Suprapubic skin (tissue), 4 donors: ENCODE measurements at regions not wholly inside any gene's neighbourhood (a gene's known extent, or its start where the extent isn't known, plus 50 kb on each side); places are given as distances from the start of the nearest gene placed in this dataset.

Source experiments
- CTCF ChIP-seq, 2 donors: fragments of 200-600 bp in 1 of 2; fragments of 450-650 bp in 1 of 2; sonication (generic) in 1 of 2; IDR thresholded peaks; one replicate each; pipeline ENCODE4 v1.5.1; 2016 to 2019; ENCODE audit warnings: antibody characterized with exemption in 2 of 2, mild to moderate bottlenecking in 1 of 2, moderate library complexity in 1 of 2
- POLR2A ChIP-seq, 2 donors: fragments of 450-650 bp; IDR thresholded peaks; one replicate each; pipeline ENCODE4 v1.6.1; 2017; ENCODE audit warnings: antibody characterized with exemption in 2 of 2, mild to moderate bottlenecking in 2 of 2, moderate library complexity in 2 of 2
- POLR2AphosphoS5 ChIP-seq, 3 donors: sonication (generic); formaldehyde crosslinking; IDR thresholded peaks; one replicate each; pipeline ENCODE4 v1.6.1; 2017; ENCODE audit warnings: antibody characterized with exemption in 3 of 3

DNA sequence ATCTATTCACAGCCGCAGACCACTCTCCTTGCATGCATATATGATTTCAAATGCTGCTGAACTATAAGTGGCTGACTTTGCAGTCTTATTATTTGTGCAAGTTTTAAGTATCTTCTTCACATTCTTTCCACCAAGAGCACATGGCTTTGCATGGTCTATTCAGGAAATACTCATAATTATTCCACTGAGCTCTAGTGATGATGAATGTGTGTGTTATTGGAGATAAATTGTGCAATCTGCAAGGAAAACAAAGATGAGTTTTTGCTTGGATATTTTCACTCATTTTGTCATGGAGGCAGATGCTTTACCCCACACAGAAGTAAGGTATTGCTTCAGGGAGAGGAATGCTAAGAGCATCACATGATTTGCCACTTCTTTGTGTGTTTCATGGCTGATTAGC, 764.6 kb downstream of the TBC1D32 start:
- TF ChIP-seq POLR2A (IDR thresholded peaks at IDR 0.05) (no peak), CTCF (IDR thresholded peaks at IDR 0.05) (no peak), POLR2AphosphoS5 (IDR thresholded peaks at IDR 0.05) (no peak)
